GM18517 (cell line): ENCODE measurements at regions not wholly inside any gene's neighbourhood (a gene's known extent, or its start where the extent isn't known, plus 50 kb on each side); places are given as distances from the start of the nearest gene placed in this dataset.

ENCODE experiments used
- ATAC-seq: cut with Tn5 transposase; IDR thresholded peaks from one replicate; pipeline ENCODE4 v1.9.1; 2021; ENCODE audit warnings: mild to moderate bottlenecking, moderate library complexity; ENCODE audit not compliant: unreplicated experiment

DNA sequence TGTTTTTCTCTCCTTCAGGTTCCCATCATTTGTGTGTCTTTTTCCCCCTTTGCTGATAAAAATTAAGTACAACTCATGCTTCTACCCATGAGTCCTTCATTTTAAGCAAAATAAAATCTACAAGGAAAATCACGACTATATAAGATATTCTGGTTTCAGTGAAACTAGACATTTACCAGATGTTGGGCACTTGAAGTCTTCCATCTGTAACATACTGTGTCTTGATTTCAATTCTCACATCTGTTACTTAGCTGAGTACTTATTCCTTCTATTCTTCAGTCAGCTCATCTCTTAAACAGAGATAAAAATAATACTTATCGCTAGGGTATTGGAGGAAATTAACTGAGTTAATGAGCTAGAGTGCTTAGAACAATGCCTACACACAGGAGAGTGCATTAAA lies 893.0 kb upstream of the SOX9 start:
- no peak for ATAC-seq

GRCh38 chr17:71229070-71229469 lies 891.8 kb upstream of the SOX9 start:
- no peak for ATAC-seq

- ATAC-seq = no peak
Measured at GRCh38 chr17:71232801-71233559, 887.8 kb upstream of the SOX9 start.

DNA sequence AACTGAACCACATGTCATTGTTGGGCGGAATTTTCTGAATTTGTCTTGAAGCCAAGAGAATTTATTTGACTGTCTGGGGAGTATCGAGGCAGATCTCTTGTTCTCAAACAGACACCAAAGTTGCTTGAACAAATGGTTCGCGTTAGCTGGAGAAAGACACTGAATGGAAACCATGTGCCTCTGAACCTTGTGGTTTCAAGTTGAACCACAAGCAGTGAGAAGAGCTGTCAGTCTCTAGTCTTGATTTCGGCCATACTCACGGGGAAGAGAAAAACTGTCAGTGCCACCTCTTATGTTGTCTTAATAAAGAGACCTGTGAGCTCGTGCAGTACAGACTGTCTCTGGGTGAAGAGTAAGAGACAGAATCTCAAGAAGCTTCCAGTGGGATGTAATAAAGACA lies 886.5 kb upstream of the SOX9 start:
- ATAC-seq = no peak

DNA sequence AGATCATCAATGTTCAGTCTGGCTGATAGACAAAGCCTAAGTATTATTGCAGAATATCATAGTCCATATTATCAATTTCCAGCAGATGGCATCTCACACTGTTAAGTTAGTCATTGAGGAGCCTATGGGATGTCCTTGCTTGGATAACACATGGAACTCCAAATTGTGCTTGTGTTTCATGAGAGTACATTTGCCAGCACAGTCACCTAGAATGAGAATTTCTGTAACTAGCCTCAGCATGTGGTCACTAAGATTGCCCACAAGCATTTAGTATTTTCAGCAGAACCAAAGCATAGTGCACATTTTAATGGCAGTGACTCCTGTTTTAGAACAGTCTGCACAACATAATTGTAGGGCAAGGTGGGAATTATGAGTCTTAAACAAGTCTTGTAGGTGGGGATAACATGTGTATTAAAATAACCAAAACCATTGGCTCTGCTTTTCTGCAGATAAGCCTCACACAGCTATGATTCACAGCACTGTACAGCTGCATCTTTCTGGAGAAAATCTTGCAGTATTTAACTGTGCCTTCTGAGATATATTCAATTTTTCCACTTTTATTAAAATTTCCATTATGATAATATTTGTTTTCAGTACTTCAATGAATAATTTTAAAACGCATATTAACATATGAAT lies 882.8 kb upstream of the SOX9 start:
- ATAC-seq = no peak

DNA sequence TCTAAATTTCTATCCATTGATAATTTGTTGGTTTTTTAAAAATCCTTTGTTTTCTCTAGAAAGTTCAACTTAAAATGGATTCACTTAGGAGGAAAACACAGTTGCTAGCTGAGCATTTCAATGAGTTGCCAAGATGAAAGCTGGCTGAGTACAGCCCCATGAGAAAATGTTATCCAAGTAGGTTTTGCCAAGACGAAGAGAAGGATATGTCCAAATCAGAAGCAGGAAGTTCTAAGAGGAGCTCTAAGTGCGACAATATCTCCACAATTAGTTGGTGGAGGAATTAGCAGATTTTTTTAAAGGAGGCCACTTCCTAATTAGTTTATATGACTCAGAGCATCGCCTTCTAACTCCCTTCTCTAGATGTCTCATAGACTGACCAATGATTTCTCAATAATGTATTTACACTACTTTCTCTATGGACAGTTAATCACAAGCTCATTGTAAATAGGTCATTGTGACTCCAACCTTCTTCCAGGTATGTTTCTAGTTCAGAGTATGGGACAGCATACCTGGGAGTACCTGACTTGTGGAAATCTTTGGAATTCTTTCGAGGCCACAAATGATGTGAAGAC lies 873.3 kb upstream of the SOX9 start:
- no peak for ATAC-seq

GRCh38 chr17:71251276-71251675 lies 869.5 kb upstream of the SOX9 start:
- ATAC-seq = no peak

DNA sequence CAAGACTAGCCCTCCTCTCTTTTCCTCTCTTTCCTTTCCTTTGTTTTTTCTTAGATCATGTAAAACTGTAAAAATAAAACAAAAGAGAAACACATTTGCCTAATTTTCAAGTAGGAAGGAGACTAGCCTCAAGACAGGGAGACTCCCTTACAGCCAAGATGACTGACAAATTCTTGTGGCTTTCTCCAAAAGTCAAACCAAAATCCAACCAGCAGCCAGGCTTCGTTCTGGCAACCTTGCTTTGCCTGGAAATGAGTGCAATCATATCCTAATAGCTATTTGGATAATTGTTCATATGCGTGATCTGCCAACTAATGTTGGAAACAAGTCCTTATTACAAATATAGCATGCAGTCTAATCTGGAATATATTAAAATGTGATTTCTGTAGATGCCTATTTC lies 868.9 kb upstream of the SOX9 start:
- ATAC-seq = no peak

GRCh38 chr17:71252436-71252835 lies 868.4 kb upstream of the SOX9 start:
- no peak for ATAC-seq

DNA sequence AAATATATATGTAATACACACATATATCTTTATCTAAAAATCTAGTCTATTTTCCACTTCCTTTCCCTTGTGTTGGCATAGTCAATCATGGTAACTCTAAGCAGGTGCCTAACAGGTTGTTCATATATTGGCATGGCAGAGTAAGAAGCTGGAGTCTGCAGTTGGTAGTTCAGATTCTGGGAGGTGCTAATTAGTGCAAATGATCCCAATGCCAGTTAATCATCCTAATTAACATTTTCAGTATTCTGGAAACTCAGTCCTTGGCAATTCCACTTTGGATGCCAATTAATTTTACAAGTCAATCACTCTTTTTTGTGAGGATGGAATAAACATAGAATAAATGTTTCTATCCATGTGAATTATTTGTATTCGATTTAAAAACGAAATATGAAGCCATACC lies 863.7 kb upstream of the SOX9 start:
- ATAC-seq = no peak

DNA sequence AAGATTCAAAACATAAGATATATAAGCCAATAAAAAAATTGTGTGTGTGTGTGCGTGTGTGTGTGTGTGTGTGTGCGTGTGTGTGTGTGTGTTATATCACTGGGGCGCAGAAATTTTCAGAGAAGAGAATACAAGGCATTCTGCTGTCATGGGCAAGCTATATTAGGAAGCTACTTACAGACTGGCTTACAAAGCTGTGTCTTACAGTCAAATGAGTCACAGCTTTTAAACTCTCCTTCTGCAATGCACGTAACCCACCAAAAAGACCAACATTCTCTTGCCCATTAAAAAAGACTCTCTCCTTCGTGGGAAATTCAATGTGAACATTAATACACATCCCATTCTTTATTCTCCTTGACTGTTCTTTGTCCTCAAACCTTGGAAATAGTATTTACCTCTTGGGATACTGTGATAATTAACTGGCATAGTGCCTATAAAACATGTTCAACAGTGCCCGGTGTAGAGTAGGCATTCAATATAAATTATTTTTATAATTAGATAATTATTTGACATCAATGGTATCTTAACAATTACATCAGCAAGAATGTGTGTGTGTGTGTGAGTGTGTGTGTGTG lies 860.4 kb upstream of the SOX9 start:
- no peak for ATAC-seq

DNA sequence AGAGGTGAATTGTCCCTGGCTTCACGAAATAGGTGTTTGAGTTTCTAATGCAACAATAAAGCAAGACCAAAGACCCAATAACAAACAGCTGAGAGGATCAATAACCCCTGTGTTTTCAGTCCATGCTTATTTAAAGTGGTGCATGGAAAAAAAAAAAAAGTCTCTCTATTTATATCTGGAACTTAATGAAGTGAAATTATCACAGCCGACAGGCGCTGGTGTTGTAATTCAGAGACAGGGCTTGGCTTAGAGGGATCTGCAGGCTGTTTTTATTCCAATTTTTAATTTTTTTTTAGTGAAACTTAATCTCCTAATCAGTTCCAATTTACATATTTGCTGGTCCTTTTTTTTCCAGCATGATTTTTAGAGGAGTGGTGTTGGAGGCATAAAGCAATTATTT lies 858.2 kb upstream of the SOX9 start:
- ATAC-seq = no peak

GRCh38 chr17:71267668-71268067 lies 853.2 kb upstream of the SOX9 start:
- no peak for ATAC-seq

DNA sequence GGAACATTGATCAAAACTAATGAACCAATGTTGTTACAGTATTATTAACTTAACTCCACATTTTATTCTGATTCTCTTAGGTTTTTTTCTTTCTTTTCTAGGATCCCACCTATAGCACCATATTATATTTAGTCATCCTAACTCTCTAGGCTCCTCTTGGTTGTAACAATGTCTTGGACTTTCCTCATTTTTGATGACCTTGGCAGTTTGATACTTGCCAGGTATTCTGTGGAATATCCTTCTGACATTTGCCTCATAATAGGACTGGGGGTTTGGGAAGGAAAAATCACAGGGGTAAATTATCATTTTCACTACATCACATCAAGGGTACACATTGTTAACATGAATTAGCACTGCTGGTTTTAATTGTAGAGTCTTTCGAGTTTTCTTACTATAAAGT lies 851.6 kb upstream of the SOX9 start:
- no peak for ATAC-seq

DNA sequence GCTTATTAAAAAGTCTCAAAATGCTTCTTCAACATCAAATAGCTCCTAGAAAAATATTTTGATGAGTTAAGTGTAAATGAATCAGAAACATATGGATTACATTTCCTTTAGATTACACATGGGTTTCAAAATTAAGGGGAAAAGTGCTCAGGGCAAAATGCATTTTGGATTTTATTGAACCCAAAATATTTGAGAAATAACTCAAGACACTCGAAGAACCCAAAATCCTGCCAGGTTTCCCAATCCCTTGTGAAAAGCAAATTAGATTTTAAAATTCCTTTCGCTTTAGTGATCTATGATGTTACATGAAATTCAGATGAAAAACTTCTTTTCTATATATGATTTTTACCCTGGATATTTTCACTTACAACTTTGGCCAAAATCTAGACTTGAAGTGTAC lies 847.4 kb upstream of the SOX9 start:
- no peak for ATAC-seq

DNA sequence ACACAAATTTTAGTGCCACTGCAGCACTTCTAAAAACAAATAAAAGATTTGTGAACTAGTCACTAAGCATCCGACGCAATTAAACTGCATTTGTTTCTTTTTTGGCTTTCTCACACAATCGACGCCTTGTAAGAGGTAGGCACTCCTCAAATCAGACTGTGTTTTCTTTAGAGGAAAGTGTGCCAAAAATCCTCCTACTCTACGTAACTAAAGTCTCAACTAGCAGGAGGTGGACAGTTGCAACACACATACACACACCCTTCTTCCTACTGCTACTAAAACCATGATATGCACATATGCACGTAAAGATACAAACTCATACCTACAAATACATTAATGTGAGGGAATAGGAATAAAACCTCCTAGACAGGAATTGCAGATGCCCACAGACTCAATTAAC lies 844.7 kb upstream of the SOX9 start:
- no peak for ATAC-seq

DNA sequence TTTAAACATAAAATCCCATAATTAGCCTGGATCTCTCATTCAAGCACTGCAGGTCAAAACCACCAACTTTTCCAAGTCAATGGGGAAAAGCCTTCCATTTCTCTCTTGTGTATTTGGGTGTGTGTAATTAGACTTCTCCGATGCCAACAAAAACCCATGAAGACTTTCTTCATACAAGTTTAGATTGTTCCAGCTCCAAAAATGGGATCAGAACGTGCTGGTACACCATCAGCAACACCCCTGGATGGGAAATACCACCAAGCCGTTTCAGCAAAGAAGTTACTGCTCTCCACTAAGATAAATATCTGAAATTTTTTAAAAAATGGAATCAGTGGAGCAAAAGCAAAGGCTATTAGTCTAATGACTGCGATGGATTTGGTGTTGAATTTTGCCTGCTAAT lies 837.3 kb upstream of the SOX9 start:
- no peak for ATAC-seq

DNA sequence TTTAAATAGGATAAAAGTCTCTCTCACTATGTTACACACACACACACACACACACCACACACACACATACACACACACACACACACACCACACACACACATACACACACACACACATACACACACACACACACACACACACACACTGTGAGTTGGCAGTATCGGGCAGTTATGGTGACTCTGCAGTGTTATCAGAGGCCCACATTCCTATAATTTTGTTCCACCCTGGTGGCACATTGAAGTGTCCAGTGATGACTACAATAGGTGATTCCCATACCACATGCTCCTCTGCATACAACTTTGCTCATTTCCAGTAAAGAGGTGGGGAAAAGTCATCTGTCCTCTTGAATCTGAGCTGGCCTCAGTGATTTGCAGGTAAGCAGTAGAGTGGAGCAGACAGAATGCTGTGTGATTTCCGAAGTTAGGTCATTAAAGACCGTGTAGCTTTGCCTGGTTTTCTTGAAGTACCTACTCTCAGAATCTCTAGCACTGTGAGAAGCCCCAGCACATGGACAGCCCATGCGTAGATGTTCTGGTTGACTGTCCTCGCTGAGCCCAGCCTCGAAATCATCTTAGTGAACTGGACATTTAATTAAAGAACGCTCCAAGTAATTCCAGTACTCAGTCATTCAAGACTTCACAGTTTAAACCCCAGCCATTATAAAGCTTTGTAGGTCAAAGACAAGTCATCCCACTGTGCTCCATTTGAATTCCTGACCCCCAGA lies 836.6 kb upstream of the SOX9 start:
- ATAC-seq = no peak

DNA sequence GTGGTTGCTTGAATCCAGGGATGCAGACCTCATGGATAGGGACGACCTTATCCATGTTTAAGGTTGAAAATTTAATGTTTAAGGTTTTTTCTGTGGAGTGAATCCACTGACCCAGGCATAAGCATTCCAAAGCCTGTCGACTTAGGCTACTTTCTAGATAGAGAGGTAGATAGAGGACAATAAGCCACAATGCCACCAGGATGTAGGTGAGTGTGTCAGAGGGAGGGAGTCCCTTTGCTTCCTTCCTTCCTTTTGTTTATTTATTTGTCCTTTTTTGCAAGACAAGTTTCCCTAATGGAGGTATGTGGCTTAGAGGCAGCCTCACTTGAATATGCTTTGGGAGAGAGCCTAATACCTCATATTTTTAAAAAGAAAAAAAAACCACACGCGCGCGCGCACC lies 834.2 kb upstream of the SOX9 start:
- ATAC-seq = no peak

- no peak for ATAC-seq
Measured at GRCh38 chr17:71287071-71287823, 833.6 kb upstream of the SOX9 start.

GRCh38 chr17:71292006-71292405 lies 828.8 kb upstream of the SOX9 start:
- ATAC-seq = no peak
